Heart left ventricle (tissue), 13 donors: ENCODE measurements at regions not wholly inside any gene's neighbourhood (a gene's known extent, or its start where the extent isn't known, plus 50 kb on each side); places are given as distances from the start of the nearest gene placed in this dataset.

Source experiments
- CTCF ChIP-seq, 12 donors: fragments of 200-600 bp; sonication (generic) in 4 of 12; IDR thresholded peaks; one replicate each; pipeline versions ENCODE4 v1.5.0 to v1.8.0; 2018 to 2022; ENCODE audit warnings: antibody characterized with exemption in 12 of 12, mild to moderate bottlenecking in 5 of 12
- POLR2A ChIP-seq, 2 donors: fragments of 450-650 bp; IDR thresholded peaks; one replicate each; pipeline ENCODE4 v1.6.1; 2017; ENCODE audit warnings: antibody characterized with exemption in 2 of 2, mild to moderate bottlenecking in 2 of 2, moderate library complexity in 2 of 2
- donor health status: ischemic (EF 13 %, LVEDD 7.1; RV severe dilation, severe dysfunction).
- donor health status: DM: no; HTN: yes; CAD: no.
- donor health status: DM: no; HTN: no; CAD: no.
- donor health status: ischemic (EF 25% LVEDD 6.9; RV normal size, moderate dysfunction).
- donor health status: ischemic (EF 25% LVEDD 5.7; RV mildly dilated, moderate dysfunction).
- donor health status: ischemic (EF 35%, LVEDD 5.7; RV mildly dilated, moderate dysfunction).
- donor health status: nonischemic (EF 11% LVEDD 7.7; RV severe dilation, severe dysfunction).
- donor health status: DM: yes; HTN: yes; CAD: no.
- donor health status: PGD.
- donor health status: ischemic (EF 29% LVEDD 5.4; RV normal size, mild dysfunction).
- donor health status: nonischemic (EF 23%, LVEDD 6.1; RV moderate dilation, normal function).

- TF ChIP-seq CTCF (IDR thresholded peaks at IDR 0.05) (no peak), POLR2A (IDR thresholded peaks at IDR 0.05) (no peak)
Observed at GRCh38 chr14:97709552-97709951, 912.4 kb downstream of the VRK1 start.
